Right kidney (tissue), 1 donor: ENCODE measurements at regions not wholly inside any gene's neighbourhood (a gene's known extent, or its start where the extent isn't known, plus 50 kb on each side); places are given as distances from the start of the nearest gene placed in this dataset.
"Not testable (repeated sequence)": the region's sequence is repeated elsewhere in the genome, so short reads cannot be mapped to it uniquely, and the experiment has no call there.

Source experiments
- DNase-seq: peaks from one replicate; pipeline ENCODE4 v3.0.0-alpha.2; 2016

- no peak for DNase-seq
Measured at GRCh38 chr2:67571785-67572718, 174.9 kb downstream of the ETAA1 start.

GRCh38 chr2:67572721-67573435 is 175.7 kb downstream of the ETAA1 start:
- no peak for DNase-seq

- no peak for DNase-seq
Measured at GRCh38 chr2:67574230-67574629, 177.1 kb downstream of the ETAA1 start.

GRCh38 chr2:67576226-67576625 is 179.1 kb downstream of the ETAA1 start:
- DNase-seq, result no peak

- DNase-seq, result no peak
Measured at GRCh38 chr2:67576991-67577390, 179.9 kb downstream of the ETAA1 start.

GRCh38 chr2:67579216-67579615 is 182.1 kb downstream of the ETAA1 start:
- DNase-seq, result no peak

GRCh38 chr2:67579806-67580205 is 182.7 kb downstream of the ETAA1 start:
- DNase-seq, result no peak

GRCh38 chr2:67581751-67582150 is 184.6 kb downstream of the ETAA1 start:
- DNase-seq, result no peak

- no peak for DNase-seq
Measured at GRCh38 chr2:67583185-67583584, 186.1 kb downstream of the ETAA1 start.

GRCh38 chr2:67585400-67585799 is 188.3 kb downstream of the ETAA1 start:
- DNase-seq, result no peak

- not testable (repeated sequence) for DNase-seq
Measured at GRCh38 chr2:67589121-67589520, 192.0 kb downstream of the ETAA1 start.

GRCh38 chr2:67594522-67594921 is 197.4 kb downstream of the ETAA1 start:
- DNase-seq, result not testable (repeated sequence)

- no peak for DNase-seq
Measured at GRCh38 chr2:67596871-67597270, 199.7 kb downstream of the ETAA1 start.

GRCh38 chr2:67599561-67599960 is 202.4 kb downstream of the ETAA1 start:
- DNase-seq, result no peak

GRCh38 chr2:67600222-67600871 is 203.2 kb downstream of the ETAA1 start:
- DNase-seq, result no peak

- no peak for DNase-seq
Measured at GRCh38 chr2:67600946-67601345, 203.8 kb downstream of the ETAA1 start.

- DNase-seq, result no peak
Measured at GRCh38 chr2:67604360-67604759, 207.2 kb downstream of the ETAA1 start.

- no peak for DNase-seq
Measured at GRCh38 chr2:67612576-67613042, 215.5 kb downstream of the ETAA1 start.

- no peak for DNase-seq
Measured at GRCh38 chr2:67613227-67613626, 216.1 kb downstream of the ETAA1 start.

GRCh38 chr2:67614454-67614853 is 217.3 kb downstream of the ETAA1 start:
- no peak for DNase-seq

GRCh38 chr2:67616749-67617148 is 219.6 kb downstream of the ETAA1 start:
- peak; percentile 18 for DNase-seq

- DNase-seq, result no peak
Measured at GRCh38 chr2:67619204-67619603, 222.1 kb downstream of the ETAA1 start.

GRCh38 chr2:67623741-67624140 is 226.6 kb downstream of the ETAA1 start:
- not testable (repeated sequence) for DNase-seq
